OCI-LY1 (cell line): ENCODE measurements at regions not wholly inside any gene's neighbourhood (a gene's known extent, or its start where the extent isn't known, plus 50 kb on each side); places are given as distances from the start of the nearest gene placed in this dataset.

Experiments
- H2AFZ ChIP-seq: fragments of 200-600 bp; sonication (generic), shearing (Covaris generic); 2 replicates; pipeline ENCODE4 v1.6.0; 2014; ENCODE audit warnings: antibody characterized with exemption, mild to moderate bottlenecking, low read length
- H3F3A ChIP-seq: fragments of 200-600 bp; sonication (generic), shearing (Covaris generic); 2 replicates; pipeline ENCODE4 v1.6.0; 2014; ENCODE audit warnings: mild to moderate bottlenecking, antibody characterized with exemption, low read length, moderate library complexity; ENCODE audit not compliant: insufficient read depth
- H3K27ac ChIP-seq: fragments of 200-600 bp; sonication (generic); 2 replicates; pipeline ENCODE4 v1.5.1; 2014; ENCODE audit warnings: low read length, mixed run types, mild to moderate bottlenecking, low read depth; ENCODE audit not compliant: poor library complexity, severe bottlenecking
- H3K27me3 ChIP-seq: fragments of 200-600 bp; sonication (generic); 2 replicates; pipeline ENCODE4 v1.6.0; 2014; ENCODE audit warnings: antibody characterized with exemption, mild to moderate bottlenecking, low read length, moderate library complexity; ENCODE audit not compliant: insufficient read depth
- H3K36me3 ChIP-seq: fragments of 200-600 bp; sonication (generic); 2 replicates; pipeline ENCODE4 v1.6.1; 2014; ENCODE audit warnings: mild to moderate bottlenecking, antibody characterized with exemption, low read length, moderate library complexity, mixed read lengths; ENCODE audit not compliant: insufficient read depth
- H3K4me1 ChIP-seq: fragments of 200-600 bp; sonication (generic); 2 replicates; pipeline ENCODE4 v1.5.1; 2014; ENCODE audit warnings: mild to moderate bottlenecking, low read length, moderate library complexity; ENCODE audit not compliant: insufficient read depth, severe bottlenecking
- H3K4me2 ChIP-seq: fragments of 200-600 bp; sonication (generic), shearing (Covaris generic); 2 replicates; pipeline ENCODE4 v1.6.1; 2014; ENCODE audit warnings: low read length
- H3K4me3 ChIP-seq: fragments of 200-600 bp; sonication (generic); 2 replicates; pipeline ENCODE4 v1.5.1; 2014; ENCODE audit warnings: low read length, low read depth, mild to moderate bottlenecking, mixed read lengths; ENCODE audit not compliant: poor library complexity, severe bottlenecking
- H3K79me2 ChIP-seq: fragments of 200-600 bp; shearing (Covaris generic); 2 replicates; pipeline ENCODE4 v1.6.1; 2016; ENCODE audit warnings: mixed run types, low read length, mixed read lengths; ENCODE audit not compliant: insufficient read depth
- H3K9ac ChIP-seq: fragments of 200-600 bp; sonication (generic), shearing (Covaris generic); 2 replicates; pipeline ENCODE4 v1.6.1; 2014; ENCODE audit warnings: mild to moderate bottlenecking, low read length, mixed read lengths
- H3K9me2 ChIP-seq: fragments of 200-600 bp; sonication (generic), shearing (Covaris generic); 2 replicates; pipeline ENCODE4 v1.6.1; 2014; ENCODE audit warnings: low read depth, mild to moderate bottlenecking, low read length, mixed read lengths
- H3K9me3 ChIP-seq: fragments of 200-600 bp; shearing (Covaris generic); 2 replicates; pipeline ENCODE4 v1.6.1; 2014; ENCODE audit warnings: low read length, mixed read lengths
- H4K20me1 ChIP-seq: fragments of 200-600 bp; sonication (generic), shearing (Covaris generic); 2 replicates; pipeline ENCODE4 v1.6.0; 2016; ENCODE audit warnings: mild to moderate bottlenecking, low read length; ENCODE audit not compliant: insufficient read depth
- CTCF ChIP-seq: fragments of 200-600 bp; sonication (generic), shearing (Covaris generic); IDR thresholded peaks from 2 replicates; pipeline ENCODE4 v1.5.1; 2017; ENCODE audit warnings: mild to moderate bottlenecking, antibody characterized with exemption, low read length, moderate library complexity, mixed read lengths
- EZH2 ChIP-seq: fragments of 200-600 bp; sonication (generic), shearing (Covaris generic); IDR thresholded peaks from 2 replicates; pipeline ENCODE4 v1.8.0; 2017; ENCODE audit warnings: borderline replicate concordance, mixed run types, mild to moderate bottlenecking, antibody characterized with exemption, low read length, moderate library complexity, mixed read lengths

- Histone ChIP-seq H3F3A (no peaks in the 10 kb centered on the region), H3K4me2 (no peak overlapping the region), H3K4me1 (no peaks in the 10 kb centered on the region), H2AFZ (no peak overlapping the region), H3K79me2 (no peaks in the 10 kb centered on the region), H3K36me3 (no peaks in the 10 kb centered on the region), H3K9me3 (no peaks in the 10 kb centered on the region), H3K27me3 (no peaks in the 10 kb centered on the region), H3K9me2 (no peaks in the 10 kb centered on the region), H4K20me1 (no peaks in the 10 kb centered on the region), H3K9ac (no peak overlapping the region), H3K27ac (no peak overlapping the region), H3K4me3 (no peak overlapping the region)
- TF ChIP-seq CTCF (no peak), EZH2 (no peak)
These were observed 312.0 kb upstream of the EDIL3 start for GRCh38 chr5:84696651-84697050.

- H2AFZ ChIP-seq = no peak overlapping the region
- TF ChIP-seq EZH2 (no peak), CTCF (no peak)
These were observed 310.6 kb upstream of the EDIL3 start for GRCh38 chr5:84695330-84695729.

GRCh38 chr5:84693256-84693655, 308.6 kb upstream of the EDIL3 start:
- H3K4me2 ChIP-seq = no peak overlapping the region
- no peak overlapping the region for H2AFZ ChIP-seq
- H4K20me1 ChIP-seq = no peaks in the 10 kb centered on the region
- H3K36me3 ChIP-seq = no peaks in the 10 kb centered on the region
- H3K27me3 ChIP-seq = no peaks in the 10 kb centered on the region
- H3K9ac ChIP-seq = no peak overlapping the region
- no peaks in the 10 kb centered on the region for H3K79me2 ChIP-seq
- H3K4me1 ChIP-seq = no peaks in the 10 kb centered on the region
- no peak for TF ChIP-seq EZH2
- no peak for TF ChIP-seq CTCF
- H3K27ac ChIP-seq = no peak overlapping the region
- no peaks in the 10 kb centered on the region for H3K9me2 ChIP-seq
- no peaks in the 10 kb centered on the region for H3F3A ChIP-seq
- no peak overlapping the region for H3K4me3 ChIP-seq
- H3K9me3 ChIP-seq = no peaks in the 10 kb centered on the region

More at GRCh38 chr5:84695330-84695729, 310.6 kb upstream of the EDIL3 start:
- H3K4me2 ChIP-seq = no peak overlapping the region
- no peak overlapping the region for H3K4me3 ChIP-seq
- no peaks in the 10 kb centered on the region for H3K36me3 ChIP-seq
- no peaks in the 10 kb centered on the region for H3K9me3 ChIP-seq
- no peaks in the 10 kb centered on the region for H3K79me2 ChIP-seq
- no peaks in the 10 kb centered on the region for H3K4me1 ChIP-seq
- no peak overlapping the region for H3K9ac ChIP-seq
- no peaks in the 10 kb centered on the region for H3K9me2 ChIP-seq
- H3K27ac ChIP-seq = no peak overlapping the region
- no peaks in the 10 kb centered on the region for H3F3A ChIP-seq
- no peaks in the 10 kb centered on the region for H4K20me1 ChIP-seq
- no peaks in the 10 kb centered on the region for H3K27me3 ChIP-seq
